LNCaP clone FGC (cell line): ENCODE measurements at regions not wholly inside any gene's neighbourhood (a gene's known extent, or its start where the extent isn't known, plus 50 kb on each side); places are given as distances from the start of the nearest gene placed in this dataset.

Experiments
- DNase-seq: peaks from one replicate; pipeline ENCODE4 v3.0.0-alpha.2; 2011; ENCODE audit warnings: low read depth
- H3K4me3 ChIP-seq: 2 replicates; pipeline ENCODE4 v1.5.1; 2011; ENCODE audit warnings: mild to moderate bottlenecking, low read depth, low read length, control low read depth
- TF ChIP-seq, protein P1 (sequence below): IDR thresholded peaks from 2 replicates; pipeline ENCODE4 v1.5.1; 2012; ENCODE audit warnings: mild to moderate bottlenecking; ENCODE audit not compliant: control insufficient read depth, insufficient read depth; ENCODE audit errors: extremely low read depth

DNA sequence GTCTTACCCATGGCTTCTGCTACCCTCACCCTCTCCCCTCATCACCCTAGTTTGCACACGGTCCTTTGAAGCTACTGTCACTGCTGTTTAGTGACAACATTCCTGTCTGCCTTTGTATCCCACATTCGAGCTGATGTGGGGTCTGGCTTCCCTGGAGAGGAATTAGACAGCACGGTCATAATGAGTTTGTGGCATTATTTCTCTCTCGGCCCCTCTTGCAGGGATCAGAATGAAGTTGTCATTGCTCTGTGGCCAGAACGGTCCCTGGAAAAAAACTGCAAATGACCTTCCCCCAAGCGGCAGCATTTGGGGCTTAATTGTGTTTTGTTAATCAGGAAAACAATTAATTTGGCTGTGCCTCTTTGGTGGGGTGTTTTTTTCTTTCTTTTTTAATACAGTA lies 317.2 kb upstream of the PODXL start:
- DNase-seq = no peak
- H3K4me3 ChIP-seq = no peak overlapping the region
- TF ChIP-seq, protein P1, sequence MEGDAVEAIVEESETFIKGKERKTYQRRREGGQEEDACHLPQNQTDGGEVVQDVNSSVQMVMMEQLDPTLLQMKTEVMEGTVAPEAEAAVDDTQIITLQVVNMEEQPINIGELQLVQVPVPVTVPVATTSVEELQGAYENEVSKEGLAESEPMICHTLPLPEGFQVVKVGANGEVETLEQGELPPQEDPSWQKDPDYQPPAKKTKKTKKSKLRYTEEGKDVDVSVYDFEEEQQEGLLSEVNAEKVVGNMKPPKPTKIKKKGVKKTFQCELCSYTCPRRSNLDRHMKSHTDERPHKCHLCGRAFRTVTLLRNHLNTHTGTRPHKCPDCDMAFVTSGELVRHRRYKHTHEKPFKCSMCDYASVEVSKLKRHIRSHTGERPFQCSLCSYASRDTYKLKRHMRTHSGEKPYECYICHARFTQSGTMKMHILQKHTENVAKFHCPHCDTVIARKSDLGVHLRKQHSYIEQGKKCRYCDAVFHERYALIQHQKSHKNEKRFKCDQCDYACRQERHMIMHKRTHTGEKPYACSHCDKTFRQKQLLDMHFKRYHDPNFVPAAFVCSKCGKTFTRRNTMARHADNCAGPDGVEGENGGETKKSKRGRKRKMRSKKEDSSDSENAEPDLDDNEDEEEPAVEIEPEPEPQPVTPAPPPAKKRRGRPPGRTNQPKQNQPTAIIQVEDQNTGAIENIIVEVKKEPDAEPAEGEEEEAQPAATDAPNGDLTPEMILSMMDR = no peak

DNA sequence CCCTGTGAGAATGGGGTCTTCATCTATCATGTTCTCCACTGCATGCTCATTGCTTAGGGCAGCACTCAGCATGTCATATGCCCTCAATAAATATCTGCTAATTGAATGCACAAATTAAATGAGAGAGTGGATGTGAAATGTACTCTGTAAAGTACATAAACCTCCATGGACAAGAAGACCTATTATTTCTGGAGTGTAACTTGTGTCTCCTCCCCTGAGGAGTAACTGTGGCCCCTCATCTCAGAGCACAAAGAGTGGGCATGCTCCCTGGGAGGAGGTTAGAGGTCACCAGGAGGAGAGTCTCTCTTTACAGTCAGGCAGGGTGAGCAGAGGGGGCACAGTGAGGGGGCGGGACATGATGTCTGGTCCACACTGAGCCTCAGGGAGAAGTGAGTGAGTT lies 313.6 kb upstream of the PODXL start:
- no peak overlapping the region for H3K4me3 ChIP-seq
- TF ChIP-seq, protein P1 = no peak
- no peak for DNase-seq

DNA sequence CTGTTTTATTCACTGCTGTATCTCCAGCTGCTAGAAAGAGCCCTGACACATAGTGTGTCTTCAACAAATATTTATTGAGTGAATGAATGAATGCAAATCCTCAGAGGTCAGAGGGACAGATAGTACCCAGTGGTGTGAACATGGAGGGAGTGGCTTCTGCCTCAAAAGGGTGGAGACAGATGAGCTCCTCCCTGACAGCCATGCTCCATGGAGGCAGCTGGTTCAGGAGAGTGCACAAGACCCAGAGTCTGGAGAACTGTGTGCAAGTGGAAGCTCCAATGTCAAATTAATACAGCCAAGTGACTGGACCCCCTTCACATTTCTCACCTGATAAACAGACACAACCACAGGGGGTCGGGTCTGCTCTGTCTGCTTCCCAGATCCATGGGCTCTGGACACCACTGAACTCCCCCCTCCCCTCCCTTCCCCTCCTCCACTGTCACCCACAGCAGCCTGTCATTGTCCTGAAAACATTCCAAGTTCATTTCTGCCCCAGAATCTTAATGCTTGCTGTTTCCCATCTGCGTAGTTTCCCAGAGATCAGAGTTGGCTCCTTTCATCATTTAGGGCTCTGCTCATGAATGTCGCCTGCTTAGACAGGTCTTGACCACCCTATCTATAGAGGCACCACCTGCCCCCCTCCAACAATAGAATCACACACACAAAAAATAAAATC lies 312.9 kb upstream of the PODXL start:
- TF ChIP-seq, protein P1 = no peak
- no peak for DNase-seq
- H3K4me3 ChIP-seq = no peak overlapping the region

DNA sequence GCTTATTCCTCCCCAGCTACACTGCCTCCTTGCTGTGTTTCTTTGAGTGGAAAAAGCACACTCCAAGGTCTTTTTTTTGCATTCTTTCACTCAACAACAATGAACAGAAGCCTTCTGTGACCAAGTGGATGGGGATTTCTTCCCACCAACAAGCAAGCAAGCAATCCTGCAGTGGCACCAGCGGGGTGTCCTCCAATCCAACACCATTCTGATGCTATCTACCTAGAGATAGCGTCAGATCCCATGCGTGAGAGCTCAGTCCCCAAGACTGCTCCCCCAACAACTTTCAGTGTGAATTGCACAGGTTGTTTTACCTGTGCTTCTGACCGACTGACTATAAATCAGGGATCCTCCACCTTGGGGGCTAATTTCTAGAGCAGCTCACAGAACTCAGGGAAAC lies 311.0 kb upstream of the PODXL start:
- H3K4me3 ChIP-seq = no peak overlapping the region
- TF ChIP-seq, protein P1 = no peak
- no peak for DNase-seq

DNA sequence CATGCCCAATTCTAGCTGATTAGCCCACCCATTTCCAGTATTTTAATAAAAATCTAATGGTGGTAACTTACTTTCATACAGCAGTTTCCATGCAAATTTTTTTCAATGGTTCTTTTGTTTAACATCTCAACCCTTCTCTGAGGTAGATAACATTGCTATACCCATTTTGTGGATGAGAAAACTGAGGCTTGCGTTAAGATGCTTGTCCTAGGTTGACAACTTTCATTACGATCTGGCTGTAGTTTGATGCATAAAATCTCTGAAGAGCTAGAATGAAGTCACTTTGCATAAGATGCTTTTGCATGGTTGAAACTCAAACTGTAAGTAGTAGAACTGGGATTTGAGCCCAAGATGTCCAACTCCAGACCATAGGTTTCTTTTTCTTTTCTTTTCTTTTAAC lies 309.5 kb upstream of the PODXL start:
- TF ChIP-seq, protein P1 = no peak
- DNase-seq = no peak
- no peak overlapping the region for H3K4me3 ChIP-seq

DNA sequence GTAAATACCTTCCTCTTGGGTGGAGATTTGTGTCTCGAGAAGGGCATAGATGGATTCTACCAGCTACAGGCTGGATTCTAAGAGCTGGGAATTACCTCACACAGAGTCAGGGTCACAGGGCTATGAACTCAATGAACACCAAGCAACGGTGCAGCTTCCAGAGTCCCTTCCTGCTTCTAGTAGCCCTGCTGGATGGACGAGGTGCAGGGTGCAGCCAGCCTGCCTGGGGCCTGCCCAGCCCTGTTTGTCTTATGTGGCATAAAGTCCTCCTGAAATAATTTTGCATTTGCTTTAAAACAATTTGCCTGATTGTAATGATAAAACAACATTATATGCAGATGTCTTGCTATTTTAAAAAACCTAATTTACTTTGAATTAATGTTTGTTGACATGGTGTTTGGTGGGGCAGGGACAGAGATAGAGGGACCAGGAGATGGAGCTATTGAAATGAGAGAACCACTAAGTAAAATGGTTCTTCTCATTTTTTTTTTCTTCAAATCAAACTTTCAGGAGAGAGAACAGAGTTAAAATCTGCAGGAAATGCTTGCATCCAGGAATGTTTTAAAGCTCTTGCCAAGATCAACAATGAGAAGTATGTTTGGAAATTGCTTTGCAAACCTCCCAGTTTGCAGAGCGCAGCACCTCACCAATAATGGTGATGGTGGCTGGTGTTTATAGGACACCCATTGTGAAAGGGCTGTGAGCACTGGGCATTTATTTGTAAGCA lies 305.4 kb upstream of the PODXL start:
- peak; percentile 38 for DNase-seq
- no peak overlapping the region for H3K4me3 ChIP-seq
- TF ChIP-seq, protein P1 = no peak
